ENCODE measurements at regions not wholly inside any gene's neighbourhood (a gene's known extent, or its start where the extent isn't known, plus 50 kb on each side); places are given as distances from the start of the nearest gene placed in this dataset.

DNA sequence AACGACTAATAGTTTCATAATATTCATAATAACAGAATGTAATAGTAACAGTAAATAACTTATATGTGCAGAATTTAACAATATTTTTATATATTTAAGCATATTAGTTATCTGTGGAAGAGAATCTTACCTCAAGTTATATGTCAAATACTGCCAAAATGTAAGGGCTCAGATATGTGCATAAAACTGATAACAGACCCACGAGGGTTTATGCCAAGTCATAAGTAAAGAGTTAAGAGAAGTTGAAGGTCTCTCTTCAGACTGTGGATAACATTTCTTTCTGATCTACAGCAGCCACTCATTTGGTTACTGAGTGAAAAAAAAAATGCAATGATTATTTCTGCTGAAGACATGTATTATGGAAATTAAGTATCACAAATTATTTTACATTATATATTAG is 1167.8 kb upstream of the NCAM2 start:
- H2BK5ac ChIP-seq (ENCODE audit: low read depth, low read length, poor library complexity, severe bottlenecking), result no peak overlapping the region
- H4K91ac ChIP-seq (ENCODE audit: low read length), result no peak overlapping the region
- H3K79me1 ChIP-seq (replicated peaks; ENCODE audit: low read length, poor library complexity, severe bottlenecking), result no peaks in the 10 kb centered on the region
- DNase-seq, result no peak
- H2BK12ac ChIP-seq (ENCODE audit: low read length in 2 of 2), result no peak overlapping the region
- peaks cover 3% of the 10 kb centered on the region for H3K9me3 ChIP-seq (ENCODE audit: control insufficient read depth, low read length)
- no peak overlapping the region for H3K4me3 ChIP-seq (ENCODE audit: insufficient read depth in 1 of 2, low read depth in 1 of 2, low read length in 2 of 2)
- no peak overlapping the region for H3K4ac ChIP-seq (ENCODE audit: low read depth in 1 of 2, low read length in 2 of 2)
- H3K14ac ChIP-seq (ENCODE audit: low read length in 2 of 2), result no peak overlapping the region
- H4K8ac ChIP-seq (ENCODE audit: low read length), result no peak overlapping the region
- no peak overlapping the region for H2BK120ac ChIP-seq (ENCODE audit: low read depth, low read length)
- no peaks in the 10 kb centered on the region for H3K4me1 ChIP-seq (ENCODE audit: control insufficient read depth, insufficient read depth, low read depth, low read length)
- H3K23ac ChIP-seq (ENCODE audit: low read length in 2 of 2), result no peak overlapping the region
- H2AFZ ChIP-seq (ENCODE audit: low read depth, low read length), result no peak overlapping the region
- H3K18ac ChIP-seq (ENCODE audit: low read depth in 1 of 2, low read length in 2 of 2), result no peak overlapping the region
- no peak overlapping the region for H3K27ac ChIP-seq (ENCODE audit: low read length, poor library complexity, severe bottlenecking)
- H2BK15ac ChIP-seq (ENCODE audit: low read depth, poor library complexity, severe bottlenecking), result no peak overlapping the region
- WGBS, result 100% methylated on average over 1 of the region's 2 CpGs
- H3K27me3 ChIP-seq (ENCODE audit: control insufficient read depth in 1 of 2, insufficient read depth in 1 of 2, low read length in 2 of 2), result no peaks in the 10 kb centered on the region
- no peaks in the 10 kb centered on the region for H3K36me3 ChIP-seq (ENCODE audit: control insufficient read depth in 1 of 2, insufficient read depth in 2 of 2, low read depth in 1 of 2, low read length in 2 of 2)
- H3K9ac ChIP-seq (ENCODE audit: low read length), result no peak overlapping the region
- H3K4me2 ChIP-seq (ENCODE audit: low read length, poor library complexity, severe bottlenecking), result no peak overlapping the region
- H2AK5ac ChIP-seq (ENCODE audit: low read length, severe bottlenecking), result no peak overlapping the region

DNA sequence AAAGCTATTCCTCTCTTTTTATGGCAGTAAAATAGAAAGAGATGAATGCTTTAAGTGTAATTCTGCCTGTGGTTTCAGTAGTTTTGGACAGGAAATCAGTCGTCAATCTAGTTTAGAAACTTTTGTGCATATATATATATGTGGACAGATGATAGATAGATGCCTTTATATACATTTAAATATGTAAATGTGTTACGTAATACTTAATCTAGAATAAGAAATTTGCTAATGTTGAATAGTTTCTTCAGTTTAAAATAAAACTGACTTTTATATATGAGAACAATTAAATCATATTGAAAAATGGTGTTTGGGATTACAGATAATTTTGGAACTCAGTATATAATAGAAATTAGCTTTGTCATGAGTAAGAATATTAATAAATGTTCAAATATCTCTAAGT is 1165.7 kb upstream of the NCAM2 start:
- no peaks in the 10 kb centered on the region for H3K27me3 ChIP-seq (ENCODE audit: control insufficient read depth in 1 of 2, insufficient read depth in 1 of 2, low read length in 2 of 2)
- no peak overlapping the region for H3K4me2 ChIP-seq (ENCODE audit: low read length, poor library complexity, severe bottlenecking)
- WGBS, result no CpG with 5 or more reads among the region's 2 CpGs
- no peak overlapping the region for H3K27ac ChIP-seq (ENCODE audit: low read length, poor library complexity, severe bottlenecking)
- H2BK12ac ChIP-seq (ENCODE audit: low read length in 2 of 2), result no peak overlapping the region
- no peak overlapping the region for H3K18ac ChIP-seq (ENCODE audit: low read depth in 1 of 2, low read length in 2 of 2)
- no peak overlapping the region for H2BK120ac ChIP-seq (ENCODE audit: low read depth, low read length)
- no peak overlapping the region for H3K9ac ChIP-seq (ENCODE audit: low read length)
- no peak overlapping the region for H3K4me3 ChIP-seq (ENCODE audit: insufficient read depth in 1 of 2, low read depth in 1 of 2, low read length in 2 of 2)
- no peaks in the 10 kb centered on the region for H3K36me3 ChIP-seq (ENCODE audit: control insufficient read depth in 1 of 2, insufficient read depth in 2 of 2, low read depth in 1 of 2, low read length in 2 of 2)
- no peak overlapping the region for H3K14ac ChIP-seq (ENCODE audit: low read length in 2 of 2)
- H4K91ac ChIP-seq (ENCODE audit: low read length), result no peak overlapping the region
- H3K4me1 ChIP-seq (ENCODE audit: control insufficient read depth, insufficient read depth, low read depth, low read length), result no peaks in the 10 kb centered on the region
- H2BK5ac ChIP-seq (ENCODE audit: low read depth, low read length, poor library complexity, severe bottlenecking), result no peak overlapping the region
- no peak overlapping the region for H4K8ac ChIP-seq (ENCODE audit: low read length)
- H3K9me3 ChIP-seq (ENCODE audit: control insufficient read depth, low read length), result peaks cover 3% of the 10 kb centered on the region
- H3K23ac ChIP-seq (ENCODE audit: low read length in 2 of 2), result no peak overlapping the region
- no peak overlapping the region for H2AK5ac ChIP-seq (ENCODE audit: low read length, severe bottlenecking)
- H2AFZ ChIP-seq (ENCODE audit: low read depth, low read length), result no peak overlapping the region
- H3K4ac ChIP-seq (ENCODE audit: low read depth in 1 of 2, low read length in 2 of 2), result no peak overlapping the region
- H3K79me1 ChIP-seq (replicated peaks; ENCODE audit: low read length, poor library complexity, severe bottlenecking), result no peaks in the 10 kb centered on the region
- DNase-seq, result no peak
- H2BK15ac ChIP-seq (ENCODE audit: low read depth, poor library complexity, severe bottlenecking), result no peak overlapping the region

DNA sequence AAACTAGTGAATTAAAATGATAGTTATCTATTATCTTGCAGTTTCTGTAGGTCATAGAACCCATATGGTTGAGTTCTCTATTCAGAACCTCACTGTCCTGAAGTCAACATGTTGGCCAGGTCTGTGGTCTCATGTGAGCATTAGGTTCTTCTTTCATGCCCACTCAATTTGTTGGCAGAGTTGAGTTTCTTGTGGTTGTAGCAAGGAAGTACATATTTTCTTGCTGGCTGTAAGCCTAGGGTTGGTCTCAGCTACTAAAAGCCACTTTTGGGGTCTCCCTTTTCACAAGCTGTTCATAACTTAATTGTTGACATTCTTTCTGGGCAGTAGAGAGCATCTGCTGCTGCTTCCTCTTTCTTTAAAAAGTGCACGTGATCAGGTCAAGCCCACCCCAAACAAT is 1165.1 kb upstream of the NCAM2 start:
- Histone ChIP-seq H3K9me3 (ENCODE audit: control insufficient read depth, low read length) (peaks cover 3% of the 10 kb centered on the region), H3K4ac (ENCODE audit: low read depth in 1 of 2, low read length in 2 of 2) (no peak overlapping the region), H4K91ac (ENCODE audit: low read length) (no peak overlapping the region), H2BK5ac (ENCODE audit: low read depth, low read length, poor library complexity, severe bottlenecking) (no peak overlapping the region), H2BK15ac (ENCODE audit: low read depth, poor library complexity, severe bottlenecking) (no peak overlapping the region), H3K23ac (ENCODE audit: low read length in 2 of 2) (no peak overlapping the region), H3K4me1 (ENCODE audit: control insufficient read depth, insufficient read depth, low read depth, low read length) (no peaks in the 10 kb centered on the region), H2AK5ac (ENCODE audit: low read length, severe bottlenecking) (no peak overlapping the region), H3K27me3 (ENCODE audit: control insufficient read depth in 1 of 2, insufficient read depth in 1 of 2, low read length in 2 of 2) (no peaks in the 10 kb centered on the region), H3K9ac (ENCODE audit: low read length) (no peak overlapping the region), H2BK12ac (ENCODE audit: low read length in 2 of 2) (no peak overlapping the region), H2AFZ (ENCODE audit: low read depth, low read length) (no peak overlapping the region), H3K18ac (ENCODE audit: low read depth in 1 of 2, low read length in 2 of 2) (no peak overlapping the region), H3K4me3 (ENCODE audit: insufficient read depth in 1 of 2, low read depth in 1 of 2, low read length in 2 of 2) (no peak overlapping the region), H3K14ac (ENCODE audit: low read length in 2 of 2) (no peak overlapping the region), H2BK120ac (ENCODE audit: low read depth, low read length) (no peak overlapping the region), H3K36me3 (ENCODE audit: control insufficient read depth in 1 of 2, insufficient read depth in 2 of 2, low read depth in 1 of 2, low read length in 2 of 2) (no peaks in the 10 kb centered on the region), H3K79me1 (replicated peaks; ENCODE audit: low read length, poor library complexity, severe bottlenecking) (no peaks in the 10 kb centered on the region), H4K8ac (ENCODE audit: low read length) (peak overlapping the region; percentile 72), H3K4me2 (ENCODE audit: low read length, poor library complexity, severe bottlenecking) (no peak overlapping the region), H3K27ac (ENCODE audit: low read length, poor library complexity, severe bottlenecking) (no peak overlapping the region)
- DNase-seq, result no peak
- WGBS, result no CpG with 5 or more reads among the region's 1 CpG

DNA sequence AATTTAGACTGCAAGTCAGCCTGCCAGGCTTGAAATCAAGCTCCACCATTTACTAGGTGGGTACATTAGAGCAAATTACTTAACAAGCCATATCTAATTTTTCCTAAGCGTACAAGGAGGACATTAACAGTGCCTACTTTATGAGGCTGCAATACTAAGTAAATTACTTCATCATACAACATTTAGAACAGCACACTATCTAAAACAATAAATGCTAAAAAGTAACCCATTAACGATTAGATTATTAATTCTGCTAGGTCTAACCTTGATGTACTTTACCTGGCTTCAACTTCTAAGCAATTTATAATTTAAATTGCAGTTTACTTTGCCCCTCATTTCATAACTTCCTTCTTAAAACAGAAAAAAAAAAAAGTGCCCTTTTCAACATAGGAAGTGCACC is 1155.6 kb upstream of the NCAM2 start:
- 96% methylated on average over 2 of the region's 2 CpGs for WGBS
- H3K23ac ChIP-seq (ENCODE audit: low read length in 2 of 2), result no peak overlapping the region

More for the DNA sequence above, 1155.6 kb upstream of the NCAM2 start:
- Histone ChIP-seq H2BK12ac (ENCODE audit: low read length in 2 of 2) (no peak overlapping the region), H2BK5ac (ENCODE audit: low read depth, low read length, poor library complexity, severe bottlenecking) (no peak overlapping the region), H2BK15ac (ENCODE audit: low read depth, poor library complexity, severe bottlenecking) (no peak overlapping the region), H2AK5ac (ENCODE audit: low read length, severe bottlenecking) (no peak overlapping the region), H3K4me2 (ENCODE audit: low read length, poor library complexity, severe bottlenecking) (no peak overlapping the region), H2AFZ (ENCODE audit: low read depth, low read length) (no peak overlapping the region), H3K4ac (ENCODE audit: low read depth in 1 of 2, low read length in 2 of 2) (no peak overlapping the region), H3K18ac (ENCODE audit: low read depth in 1 of 2, low read length in 2 of 2) (no peak overlapping the region), H3K79me1 (replicated peaks; ENCODE audit: low read length, poor library complexity, severe bottlenecking) (no peaks in the 10 kb centered on the region), H3K9me3 (ENCODE audit: control insufficient read depth, low read length) (no peaks in the 10 kb centered on the region), H3K4me1 (ENCODE audit: control insufficient read depth, insufficient read depth, low read depth, low read length) (no peaks in the 10 kb centered on the region), H3K36me3 (ENCODE audit: control insufficient read depth in 1 of 2, insufficient read depth in 2 of 2, low read depth in 1 of 2, low read length in 2 of 2) (no peaks in the 10 kb centered on the region), H3K27me3 (ENCODE audit: control insufficient read depth in 1 of 2, insufficient read depth in 1 of 2, low read length in 2 of 2) (no peaks in the 10 kb centered on the region), H3K9ac (ENCODE audit: low read length) (no peak overlapping the region), H4K91ac (ENCODE audit: low read length) (no peak overlapping the region), H3K14ac (ENCODE audit: low read length in 2 of 2) (no peak overlapping the region), H4K8ac (ENCODE audit: low read length) (no peak overlapping the region), H3K27ac (ENCODE audit: low read length, poor library complexity, severe bottlenecking) (no peak overlapping the region), H3K4me3 (ENCODE audit: insufficient read depth in 1 of 2, low read depth in 1 of 2, low read length in 2 of 2) (no peak overlapping the region), H2BK120ac (ENCODE audit: low read depth, low read length) (no peak overlapping the region)
- DNase-seq, result no peak

Data from mesenchymal stem cell (in vitro differentiated cells and primary cell).